Tibial nerve (tissue), 3 donors: ENCODE measurements at regions not wholly inside any gene's neighbourhood (a gene's known extent, or its start where the extent isn't known, plus 50 kb on each side); places are given as distances from the start of the nearest gene placed in this dataset.

Experiments
- POLR2A ChIP-seq, 2 donors: fragments of 450-650 bp; IDR thresholded peaks; one replicate each; pipeline ENCODE4 v1.6.1; 2017; ENCODE audit warnings: antibody characterized with exemption in 2 of 2, mild to moderate bottlenecking in 2 of 2, moderate library complexity in 2 of 2
- TF ChIP-seq, protein P1 (sequence below), 5 experiments: fragments of 200-600 bp in 3 of 5; fragments of 450-650 bp in 2 of 5; sonication (generic) in 3 of 5; IDR thresholded peaks; one replicate each; pipeline ENCODE4 v1.5.1; 2016 to 2019; ENCODE audit warnings: antibody characterized with exemption in 5 of 5, mild to moderate bottlenecking in 3 of 5, moderate library complexity in 2 of 5

DNA sequence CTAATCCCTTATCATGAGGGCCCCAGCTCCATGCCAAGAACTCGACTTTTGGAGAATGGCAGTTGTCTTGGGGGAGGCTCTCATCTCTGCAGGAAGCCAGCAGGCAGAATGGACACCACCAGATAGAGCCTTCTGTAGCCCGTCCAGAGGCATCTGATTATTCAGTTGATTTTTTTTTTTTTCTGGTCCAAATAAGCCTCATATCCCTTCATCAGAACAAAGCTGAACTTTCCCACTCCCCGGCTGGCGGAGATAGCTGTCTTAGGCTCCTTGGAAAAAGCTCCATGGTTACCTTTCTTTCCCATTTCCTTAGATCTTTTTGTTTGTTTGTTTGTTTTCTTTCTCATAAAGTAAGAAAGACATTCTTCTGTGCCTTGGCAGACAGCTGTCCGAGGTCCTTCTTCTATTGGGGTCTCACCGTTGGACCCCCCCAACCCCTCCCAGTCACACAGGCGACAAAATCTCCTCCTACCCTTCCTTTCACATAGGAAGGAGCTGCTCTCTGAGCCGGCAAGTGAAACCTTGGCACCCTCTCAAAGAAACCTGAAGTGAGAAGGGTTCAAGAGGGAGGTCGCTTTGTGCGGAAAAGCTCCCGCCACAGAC is 278.5 kb downstream of the RPS6KC1 start:
- TF ChIP-seq, protein P1, sequence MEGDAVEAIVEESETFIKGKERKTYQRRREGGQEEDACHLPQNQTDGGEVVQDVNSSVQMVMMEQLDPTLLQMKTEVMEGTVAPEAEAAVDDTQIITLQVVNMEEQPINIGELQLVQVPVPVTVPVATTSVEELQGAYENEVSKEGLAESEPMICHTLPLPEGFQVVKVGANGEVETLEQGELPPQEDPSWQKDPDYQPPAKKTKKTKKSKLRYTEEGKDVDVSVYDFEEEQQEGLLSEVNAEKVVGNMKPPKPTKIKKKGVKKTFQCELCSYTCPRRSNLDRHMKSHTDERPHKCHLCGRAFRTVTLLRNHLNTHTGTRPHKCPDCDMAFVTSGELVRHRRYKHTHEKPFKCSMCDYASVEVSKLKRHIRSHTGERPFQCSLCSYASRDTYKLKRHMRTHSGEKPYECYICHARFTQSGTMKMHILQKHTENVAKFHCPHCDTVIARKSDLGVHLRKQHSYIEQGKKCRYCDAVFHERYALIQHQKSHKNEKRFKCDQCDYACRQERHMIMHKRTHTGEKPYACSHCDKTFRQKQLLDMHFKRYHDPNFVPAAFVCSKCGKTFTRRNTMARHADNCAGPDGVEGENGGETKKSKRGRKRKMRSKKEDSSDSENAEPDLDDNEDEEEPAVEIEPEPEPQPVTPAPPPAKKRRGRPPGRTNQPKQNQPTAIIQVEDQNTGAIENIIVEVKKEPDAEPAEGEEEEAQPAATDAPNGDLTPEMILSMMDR (IDR thresholded peaks at IDR 0.05) = no peak
- no peak for TF ChIP-seq POLR2A (IDR thresholded peaks at IDR 0.05)
